LNCAP (cell line): ENCODE measurements at regions not wholly inside any gene's neighbourhood (a gene's known extent, or its start where the extent isn't known, plus 50 kb on each side); places are given as distances from the start of the nearest gene placed in this dataset.

ENCODE experiments used
- TF ChIP-seq, protein P1 (sequence below): fragments of 450-650 bp; IDR thresholded peaks from 2 replicates; pipeline ENCODE4 v1.5.1; 2017; ENCODE audit warnings: mild to moderate bottlenecking

DNA sequence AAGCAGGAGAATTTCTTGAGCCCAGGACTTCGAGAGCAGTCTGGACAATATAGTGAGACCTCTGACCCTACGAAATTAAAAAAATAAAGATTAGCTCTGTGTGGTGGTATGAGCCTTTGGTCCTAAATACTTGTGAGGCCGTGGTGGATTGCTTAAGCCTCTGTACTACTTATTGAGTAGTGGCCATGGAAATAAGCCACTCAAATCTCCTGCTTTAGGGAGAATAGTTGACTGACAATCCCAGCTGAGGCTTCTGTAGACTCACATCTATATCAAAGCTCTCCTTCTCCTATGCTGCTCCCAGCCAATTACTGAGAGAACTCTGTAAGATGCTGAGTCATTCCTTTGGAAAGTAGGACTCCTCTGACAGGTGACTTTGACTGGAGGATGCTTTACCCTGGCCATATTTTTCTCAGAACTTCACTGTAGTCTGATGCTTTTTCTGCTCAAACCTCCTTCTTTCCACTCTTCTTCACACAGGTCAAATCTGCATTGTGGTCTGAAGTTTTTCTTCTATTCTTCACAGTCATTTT is 420.2 kb downstream of the SLC6A15 start:
- TF ChIP-seq, protein P1, sequence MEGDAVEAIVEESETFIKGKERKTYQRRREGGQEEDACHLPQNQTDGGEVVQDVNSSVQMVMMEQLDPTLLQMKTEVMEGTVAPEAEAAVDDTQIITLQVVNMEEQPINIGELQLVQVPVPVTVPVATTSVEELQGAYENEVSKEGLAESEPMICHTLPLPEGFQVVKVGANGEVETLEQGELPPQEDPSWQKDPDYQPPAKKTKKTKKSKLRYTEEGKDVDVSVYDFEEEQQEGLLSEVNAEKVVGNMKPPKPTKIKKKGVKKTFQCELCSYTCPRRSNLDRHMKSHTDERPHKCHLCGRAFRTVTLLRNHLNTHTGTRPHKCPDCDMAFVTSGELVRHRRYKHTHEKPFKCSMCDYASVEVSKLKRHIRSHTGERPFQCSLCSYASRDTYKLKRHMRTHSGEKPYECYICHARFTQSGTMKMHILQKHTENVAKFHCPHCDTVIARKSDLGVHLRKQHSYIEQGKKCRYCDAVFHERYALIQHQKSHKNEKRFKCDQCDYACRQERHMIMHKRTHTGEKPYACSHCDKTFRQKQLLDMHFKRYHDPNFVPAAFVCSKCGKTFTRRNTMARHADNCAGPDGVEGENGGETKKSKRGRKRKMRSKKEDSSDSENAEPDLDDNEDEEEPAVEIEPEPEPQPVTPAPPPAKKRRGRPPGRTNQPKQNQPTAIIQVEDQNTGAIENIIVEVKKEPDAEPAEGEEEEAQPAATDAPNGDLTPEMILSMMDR: no peak

DNA sequence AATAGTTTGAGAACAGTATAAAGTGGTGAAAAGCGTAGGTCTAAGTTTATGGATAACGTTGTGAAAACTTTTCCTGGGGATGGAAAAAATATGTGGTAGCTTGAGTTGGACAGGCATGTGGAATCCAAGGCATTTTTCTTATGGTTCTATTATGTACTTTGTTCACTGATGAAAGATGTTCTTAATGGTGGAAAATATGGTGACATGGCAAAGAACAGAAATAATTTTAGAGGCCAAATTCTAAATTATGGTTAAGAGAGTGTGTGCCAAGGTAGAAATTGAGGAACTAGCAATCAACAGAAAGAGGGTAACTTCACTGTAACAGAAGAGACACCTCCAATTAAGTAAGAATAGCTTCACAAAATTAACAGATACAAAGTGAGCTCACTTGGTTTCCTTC is 427.8 kb downstream of the SLC6A15 start:
- TF ChIP-seq, protein P1: no peak

GRCh38 chr12:84480803-84481202 is 431.8 kb downstream of the SLC6A15 start:
- TF ChIP-seq, protein P1: no peak

DNA sequence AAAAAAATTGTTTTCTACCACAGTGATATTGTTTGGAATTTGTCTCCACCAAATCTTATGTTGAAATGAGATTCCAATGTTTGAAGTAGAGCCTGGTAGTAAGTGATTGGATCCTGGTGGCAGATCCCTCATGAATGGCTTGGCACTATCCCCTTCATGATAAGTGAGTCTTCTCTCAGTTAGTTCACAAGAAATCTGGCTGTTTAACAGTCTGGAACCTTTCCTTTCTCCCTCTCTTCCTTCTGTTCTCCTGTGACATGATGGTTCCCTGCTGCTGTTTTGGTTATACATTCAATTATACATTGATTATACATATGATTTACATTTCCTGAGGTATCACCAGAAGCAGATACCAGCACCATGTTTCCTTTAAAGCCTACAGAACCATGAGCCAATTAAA is 442.2 kb downstream of the SLC6A15 start:
- TF ChIP-seq, protein P1: no peak

- TF ChIP-seq, protein P1: no peak
Measured at GRCh38 chr12:84464616-84465015, 448.0 kb downstream of the SLC6A15 start.

DNA sequence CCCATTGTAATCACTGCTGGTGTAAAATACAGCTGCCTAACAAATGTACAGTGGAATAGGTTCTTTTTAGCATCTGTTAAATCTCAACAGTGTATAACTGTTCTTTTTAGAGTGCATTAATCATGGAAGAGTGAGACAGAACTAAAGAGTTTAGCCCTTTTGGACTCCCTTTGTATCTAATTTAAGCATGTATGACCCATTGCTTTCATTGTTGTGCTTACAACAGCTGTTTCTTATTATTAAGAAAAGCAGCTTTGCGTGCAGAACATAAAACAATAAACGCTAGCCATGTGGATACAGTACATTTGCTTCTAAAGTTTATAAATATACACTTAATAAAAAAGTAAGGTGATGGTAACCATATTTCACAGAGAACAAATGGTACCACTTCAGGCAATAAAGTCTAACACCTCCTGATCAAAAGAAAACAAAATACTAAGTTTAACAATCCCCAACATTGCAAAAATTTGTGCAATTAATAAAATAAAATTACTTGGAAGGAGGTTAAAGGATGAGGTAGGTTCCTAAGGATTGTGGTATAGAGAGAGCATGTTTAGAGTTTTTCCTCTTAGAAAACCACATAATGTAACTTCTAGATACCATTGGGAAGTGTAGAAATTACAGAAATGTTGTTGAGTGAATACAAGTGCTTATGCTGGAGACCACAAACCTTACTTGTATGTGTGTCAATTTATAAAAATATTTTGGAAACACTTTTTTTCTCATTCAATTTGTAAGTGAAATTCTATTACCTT is 448.7 kb downstream of the SLC6A15 start:
- TF ChIP-seq, protein P1: no peak

- TF ChIP-seq, protein P1: no peak
Measured at GRCh38 chr12:84455598-84455997, 457.0 kb downstream of the SLC6A15 start.
